B cell (primary cell): ENCODE measurements at regions not wholly inside any gene's neighbourhood (a gene's known extent, or its start where the extent isn't known, plus 50 kb on each side); places are given as distances from the start of the nearest gene placed in this dataset.

Source experiments
- ATAC-seq: fragments of 200-7000 bp; cut with Tn5 transposase; one replicate; pipeline ENCODE4 v1.10.0; 2021; ENCODE audit warnings: low read depth, mild to moderate bottlenecking, moderate number of reproducible peaks, moderate library complexity
- CTCF ChIA-PET: fragments of 350-600 bp; sonication (Branson Sonifier 250); formaldehyde crosslinking; loops from one replicate; lab custom pipeline; 2021; ENCODE audit warnings: antibody characterized with exemption, inconsistent platforms; lab: Charles Lee
- POLR2A ChIA-PET: fragments of 350-600 bp; sonication (Branson Sonifier 250); formaldehyde crosslinking; loops from one replicate; lab custom pipeline; 2021; ENCODE audit warnings: antibody characterized with exemption; lab: Charles Lee
- DNase-seq: peaks from one replicate; pipeline ENCODE4 v3.0.0; 2013
- H2AFZ ChIP-seq: 2 replicates; pipeline ENCODE4 v1.6.1; 2012; ENCODE audit warnings: mild to moderate bottlenecking, low read depth, low read length; ENCODE audit not compliant: insufficient read depth, poor library complexity, severe bottlenecking
- H3K27ac ChIP-seq, 2 donors: 1 replicate in 1 of 2; 2 replicates in 1 of 2; pipeline ENCODE4 v1.5.1; 2012 to 2013; ENCODE audit warnings: low read length in 2 of 2, mild to moderate bottlenecking in 2 of 2, moderate library complexity in 1 of 2
- H3K27me3 ChIP-seq, 4 experiments: fragments of 200-600 bp in 1 of 4; sonication (generic) in 1 of 4; replicated peaks in 1 of 4; 1 replicate in 2 of 4; 2 replicates in 2 of 4; pipeline versions ENCODE4 v1.6.1 to v1.7.0; 2013 to 2016; ENCODE audit warnings: low read length in 3 of 4, mild to moderate bottlenecking in 2 of 4, mixed read lengths in 1 of 4, moderate library complexity in 1 of 4; ENCODE audit not compliant: insufficient read depth in 4 of 4, control insufficient read depth in 3 of 4; ENCODE audit errors: control extremely low read depth in 1 of 4
- H3K36me3 ChIP-seq, 2 experiments: replicated peaks in 1 of 2; 1 replicate in 1 of 2; 2 replicates in 1 of 2; pipeline versions ENCODE4 v1.6.1 to v1.7.1; 2013; ENCODE audit warnings: low read length in 1 of 2; ENCODE audit not compliant: insufficient read depth in 2 of 2, control insufficient read depth in 1 of 2; ENCODE audit errors: control extremely low read depth in 1 of 2, extremely low read depth in 1 of 2
- H3K4me1 ChIP-seq, 2 donors: fragments of 200-600 bp in 1 of 2; sonication (generic) in 1 of 2; 1 replicate in 1 of 2; 2 replicates in 1 of 2; pipeline versions ENCODE4 v1.5.1 to v1.6.1; 2013 to 2017; ENCODE audit warnings: low read length in 2 of 2; ENCODE audit not compliant: control insufficient read depth in 2 of 2, insufficient read depth in 2 of 2
- H3K4me2 ChIP-seq: replicated peaks from 2 replicates; pipeline ENCODE3; 2012; ENCODE audit warnings: mild to moderate bottlenecking, low read depth, low read length; ENCODE audit not compliant: poor library complexity, severe bottlenecking
- H3K4me3 ChIP-seq, 5 experiments: fragments of 200-600 bp in 1 of 5; sonication (generic) in 1 of 5; 1 replicate in 3 of 5; 2 replicates in 2 of 5; pipeline versions ENCODE4 v1.5.1 to v1.7.0; 2011 to 2016; ENCODE audit warnings: low read length in 4 of 5, mild to moderate bottlenecking in 4 of 5, low read depth in 2 of 5, control low read depth in 1 of 5, moderate library complexity in 1 of 5; ENCODE audit not compliant: insufficient read depth in 1 of 5; ENCODE audit errors: control extremely low read depth in 1 of 5, extremely low read depth in 1 of 5
- H3K79me2 ChIP-seq: fragments of 200-600 bp; sonication (generic); one replicate; pipeline ENCODE4 v1.6.0; 2016; ENCODE audit warnings: low read length; ENCODE audit not compliant: control insufficient read depth, insufficient read depth
- H3K9ac ChIP-seq: fragments of 200-600 bp; sonication (generic); 2 replicates; pipeline ENCODE4 v1.6.1; 2017; ENCODE audit warnings: mild to moderate bottlenecking, low read length, moderate library complexity
- H3K9me3 ChIP-seq, 3 donors: one replicate each; pipeline versions ENCODE4 v1.6.1 to v1.7.1; 2013; ENCODE audit warnings: low read length in 2 of 3; ENCODE audit not compliant: control insufficient read depth in 2 of 3, insufficient read depth in 1 of 3; ENCODE audit errors: control extremely low read depth in 1 of 3
- H4K20me1 ChIP-seq: 2 replicates; pipeline ENCODE4 v1.6.0; 2012; ENCODE audit warnings: mild to moderate bottlenecking, low read length; ENCODE audit not compliant: insufficient read depth, control insufficient read depth, poor library complexity, severe bottlenecking
- H3K27ac Mint-ChIP-seq: one replicate; pipeline ENCODE4 v1.8.0; 2021; ENCODE audit warnings: mixed read lengths
- H3K27me3 Mint-ChIP-seq: one replicate; pipeline ENCODE4 v1.8.0; 2021; ENCODE audit warnings: mixed read lengths
- H3K4me1 Mint-ChIP-seq: one replicate; pipeline ENCODE4 v1.8.0; 2021; ENCODE audit warnings: mixed read lengths
- H3K4me3 Mint-ChIP-seq: one replicate; pipeline ENCODE4 v1.8.0; 2021; ENCODE audit warnings: mixed read lengths
- H3K9me3 Mint-ChIP-seq: one replicate; pipeline ENCODE4 v1.8.0; 2022; ENCODE audit warnings: mixed read lengths; ENCODE audit not compliant: insufficient read depth
- EZH2 ChIP-seq: IDR thresholded peaks from 2 replicates; pipeline ENCODE4 v1.6.1; 2012; ENCODE audit warnings: borderline replicate concordance, low read depth, mild to moderate bottlenecking, moderate library complexity, low read length; ENCODE audit not compliant: insufficient read depth, poor library complexity, severe bottlenecking
- WGBS: methylation state at CpG from one replicate; pipeline ENCODE4 v1.1.5; 2013; ENCODE audit warnings: missing lambda C conversion rate; ENCODE audit not compliant: insufficient coverage; 5-methylcytosine and 5-hydroxymethylcytosine counted together
- intact Hi-C: fragments of 100-400 bp; cut with micrococcal nuclease; formaldehyde crosslinking; loops from one replicate; pipeline ENCODE4 v1.10.0; 2022
- TF ChIP-seq, protein P1 (sequence below): fragments of 200-600 bp; IDR thresholded peaks from one replicate; pipeline ENCODE4 v1.8.0; 2022; ENCODE audit warnings: antibody characterized with exemption, mild to moderate bottlenecking

DNA sequence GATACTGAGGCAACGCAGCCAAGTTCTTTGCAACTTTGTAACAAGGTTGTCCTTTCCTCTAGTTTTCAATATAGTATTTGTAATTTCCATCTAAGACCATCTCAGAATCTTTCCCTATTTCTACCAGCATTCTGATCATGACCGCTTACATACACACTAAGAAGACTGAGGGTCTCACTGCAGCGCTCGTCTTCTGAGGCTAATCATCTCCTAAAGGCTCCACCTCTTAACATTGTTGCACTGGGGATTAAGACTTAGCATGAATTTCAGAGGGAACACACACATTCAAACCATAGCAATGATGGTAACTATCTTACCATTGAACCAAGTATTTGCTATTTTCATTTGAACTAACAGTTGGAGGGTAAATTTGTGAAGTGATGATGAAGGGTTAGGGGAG is 463.3 kb upstream of the CCDC54 start:
- Histone ChIP-seq H3K9ac (no peak overlapping the region), H3K27ac (no peak overlapping the region), H3K27me3 (peaks cover 0 to 5% (median 0%) of the 10 kb centered on the region in 4 experiments), H3K9me3 (peaks cover 2 to 5% (median 3%) of the 10 kb centered on the region in 3 donors), H2AFZ (no peak overlapping the region), H3K4me3 (no peak overlapping the region), H3K79me2 (no peaks in the 10 kb centered on the region), H3K36me3 (no peaks in the 10 kb centered on the region), H3K4me1 (no peaks in the 10 kb centered on the region), H4K20me1 (no peaks in the 10 kb centered on the region), H3K4me2 (no peak overlapping the region)
- intact Hi-C loops = no loop called here
- Mint-ChIP-seq H3K4me3 (no peak overlapping the region), H3K4me1 (no peaks in the 10 kb centered on the region), H3K27me3 (no peaks in the 10 kb centered on the region), H3K27ac (no peak overlapping the region), H3K9me3 (no peaks in the 10 kb centered on the region)
- ChIA-PET CTCF (no interaction called here), POLR2A (no interaction called here)
- DNase-seq = no peak
- no peak for ATAC-seq
- TF ChIP-seq, protein P1, sequence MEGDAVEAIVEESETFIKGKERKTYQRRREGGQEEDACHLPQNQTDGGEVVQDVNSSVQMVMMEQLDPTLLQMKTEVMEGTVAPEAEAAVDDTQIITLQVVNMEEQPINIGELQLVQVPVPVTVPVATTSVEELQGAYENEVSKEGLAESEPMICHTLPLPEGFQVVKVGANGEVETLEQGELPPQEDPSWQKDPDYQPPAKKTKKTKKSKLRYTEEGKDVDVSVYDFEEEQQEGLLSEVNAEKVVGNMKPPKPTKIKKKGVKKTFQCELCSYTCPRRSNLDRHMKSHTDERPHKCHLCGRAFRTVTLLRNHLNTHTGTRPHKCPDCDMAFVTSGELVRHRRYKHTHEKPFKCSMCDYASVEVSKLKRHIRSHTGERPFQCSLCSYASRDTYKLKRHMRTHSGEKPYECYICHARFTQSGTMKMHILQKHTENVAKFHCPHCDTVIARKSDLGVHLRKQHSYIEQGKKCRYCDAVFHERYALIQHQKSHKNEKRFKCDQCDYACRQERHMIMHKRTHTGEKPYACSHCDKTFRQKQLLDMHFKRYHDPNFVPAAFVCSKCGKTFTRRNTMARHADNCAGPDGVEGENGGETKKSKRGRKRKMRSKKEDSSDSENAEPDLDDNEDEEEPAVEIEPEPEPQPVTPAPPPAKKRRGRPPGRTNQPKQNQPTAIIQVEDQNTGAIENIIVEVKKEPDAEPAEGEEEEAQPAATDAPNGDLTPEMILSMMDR = no peak
- TF ChIP-seq EZH2 = no peak
- WGBS = no CpG with 5 or more reads among the region's 4 CpGs

- WGBS = no CpG with 5 or more reads among the region's 3 CpGs
- Histone ChIP-seq H3K9me3 (peaks cover 0 to 1% (median 0%) of the 10 kb centered on the region in 3 donors), H4K20me1 (no peaks in the 10 kb centered on the region), H3K79me2 (no peaks in the 10 kb centered on the region), H3K27me3 (no peaks in the 10 kb centered on the region), H3K27ac (no peak overlapping the region), H3K4me2 (no peak overlapping the region), H3K4me3 (no peak overlapping the region), H2AFZ (no peak overlapping the region), H3K4me1 (no peaks in the 10 kb centered on the region), H3K36me3 (no peaks in the 10 kb centered on the region), H3K9ac (no peak overlapping the region)
- TF ChIP-seq, protein P1 = no peak
- TF ChIP-seq EZH2 = no peak
- DNase-seq (no peak), ATAC-seq (no peak)
- Mint-ChIP-seq H3K27me3 (no peaks in the 10 kb centered on the region), H3K4me1 (no peaks in the 10 kb centered on the region), H3K27ac (no peak overlapping the region), H3K4me3 (no peak overlapping the region), H3K9me3 (no peaks in the 10 kb centered on the region)
- ChIA-PET CTCF (no interaction called here), POLR2A (no interaction called here)
- intact Hi-C loops = no loop called here
Observed at GRCh38 chr3:106920609-106921008, 456.6 kb upstream of the CCDC54 start.
